HFFc6 (cell line): ENCODE measurements at regions not wholly inside any gene's neighbourhood (a gene's known extent, or its start where the extent isn't known, plus 50 kb on each side); places are given as distances from the start of the nearest gene placed in this dataset.

Experiments
- DNase-seq: peaks from one replicate; pipeline ENCODE4 v3.0.0-alpha.2; 2018
- H3K27ac Mint-ChIP-seq: 2 replicates; pipeline ENCODE4 v1.8.0; 2020; ENCODE audit warnings: mild to moderate bottlenecking, mixed read lengths
- H3K27me3 Mint-ChIP-seq: 2 replicates; pipeline ENCODE4 v1.8.0; 2021; ENCODE audit warnings: mild to moderate bottlenecking, moderate library complexity, mixed read lengths; ENCODE audit not compliant: insufficient read depth
- H3K36me3 Mint-ChIP-seq: 2 replicates; pipeline ENCODE4 v1.8.0; 2021; ENCODE audit warnings: low read depth, mixed read lengths
- H3K4me1 Mint-ChIP-seq: 2 replicates; pipeline ENCODE4 v1.8.0; 2020; ENCODE audit warnings: low read depth, mixed read lengths
- H3K4me3 Mint-ChIP-seq: 2 replicates; pipeline ENCODE4 v1.8.0; 2020; ENCODE audit warnings: mild to moderate bottlenecking, moderate library complexity, mixed read lengths
- H3K9me3 Mint-ChIP-seq: 2 replicates; pipeline ENCODE4 v1.8.0; 2020; ENCODE audit warnings: mild to moderate bottlenecking, mixed read lengths
- CTCF ChIP-seq: fragments of 200-600 bp; sonication (generic); IDR thresholded peaks from 2 replicates; pipeline ENCODE4 v1.5.0; 2021; ENCODE audit warnings: antibody characterized with exemption, mild to moderate bottlenecking

GRCh38 chr5:135088911-135089310 is 54.9 kb upstream of the PITX1 start:
- no peak for DNase-seq

GRCh38 chr5:135087950-135088349 is 53.9 kb upstream of the PITX1 start:
- H3K4me1 Mint-ChIP-seq: peaks cover 11% of the 10 kb centered on the region; the same call in 1 of the 2 replicates
- H3K27me3 Mint-ChIP-seq: peaks cover 6% of the 10 kb centered on the region

More at GRCh38 chr5:135088911-135089310, 54.9 kb upstream of the PITX1 start:
- Mint-ChIP-seq H3K36me3 (no peaks in the 10 kb centered on the region), H3K4me3 (no peak overlapping the region), H3K27me3 (peaks cover 8% of the 10 kb centered on the region), H3K9me3 (no peaks in the 10 kb centered on the region), H3K27ac (no peak overlapping the region), H3K4me1 (peaks cover 11% of the 10 kb centered on the region; the same call in 1 of the 2 replicates)
- no peak for TF ChIP-seq CTCF

GRCh38 chr5:135085936-135086725 is 52.1 kb upstream of the PITX1 start:
- Mint-ChIP-seq H3K9me3 (peaks cover 15% of the 10 kb centered on the region), H3K4me1 (peaks cover 11% of the 10 kb centered on the region; the same call in 1 of the 2 replicates), H3K27ac (no peak overlapping the region), H3K36me3 (peaks cover 15% of the 10 kb centered on the region), H3K27me3 (peaks cover 6% of the 10 kb centered on the region), H3K4me3 (no peak overlapping the region)
- no peak for TF ChIP-seq CTCF
- DNase-seq: no peak

More at GRCh38 chr5:135087950-135088349, 53.9 kb upstream of the PITX1 start:
- Mint-ChIP-seq H3K4me3 (no peak overlapping the region), H3K9me3 (no peaks in the 10 kb centered on the region), H3K36me3 (no peaks in the 10 kb centered on the region), H3K27ac (no peak overlapping the region)
- TF ChIP-seq CTCF: no peak
- no peak for DNase-seq

GRCh38 chr5:135085133-135085935 is 51.3 kb upstream of the PITX1 start:
- Mint-ChIP-seq H3K27me3 (peaks cover 6% of the 10 kb centered on the region), H3K4me3 (no peak overlapping the region), H3K27ac (no peak overlapping the region), H3K36me3 (peaks cover 21% of the 10 kb centered on the region), H3K4me1 (peaks cover 11% of the 10 kb centered on the region; the same call in 1 of the 2 replicates), H3K9me3 (peaks cover 20% of the 10 kb centered on the region)
- DNase-seq: peak; percentile 21
- TF ChIP-seq CTCF: no peak
